ENCODE measurements at regions not wholly inside any gene's neighbourhood (a gene's known extent, or its start where the extent isn't known, plus 50 kb on each side); places are given as distances from the start of the nearest gene placed in this dataset.

DNA sequence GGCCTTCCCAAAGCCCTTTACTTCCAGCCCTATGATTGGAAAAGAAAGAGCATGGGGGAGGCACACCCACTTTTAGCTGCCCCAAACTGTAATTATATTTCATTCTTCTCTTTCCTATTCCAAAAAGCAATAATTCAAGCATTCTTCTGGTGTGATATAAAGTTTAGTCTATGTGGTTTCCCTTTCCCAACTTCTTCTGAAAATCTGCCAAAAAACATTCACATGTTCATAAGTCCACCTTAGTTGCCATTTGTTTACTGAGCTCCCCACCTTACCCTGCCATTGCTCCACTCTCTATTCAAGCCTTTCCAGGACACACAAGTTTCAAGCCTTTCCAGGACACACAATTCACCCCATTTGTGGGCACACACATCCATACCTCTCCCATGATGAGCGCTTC lies 111.6 kb upstream of the BMAL1 start:
- Histone ChIP-seq H3K9me3 (ENCODE audit: control insufficient read depth, insufficient read depth, low read depth, low read length) (no peaks in the 10 kb centered on the region), H2AFZ (ENCODE audit: low read length) (no peak overlapping the region), H3K27ac (ENCODE audit: insufficient read depth, low read length) (no peak overlapping the region), H3K36me3 (ENCODE audit: control insufficient read depth, insufficient read depth, low read length) (no peaks in the 10 kb centered on the region), H3K9ac (ENCODE audit: insufficient read depth, low read length) (no peak overlapping the region), H3K4me1 (ENCODE audit: control insufficient read depth, extremely low read depth, insufficient read depth, low read length) (no peaks in the 10 kb centered on the region), H4K20me1 (ENCODE audit: control insufficient read depth, extremely low read depth, insufficient read depth, low read length) (no peaks in the 10 kb centered on the region), H3K27me3 (ENCODE audit: control insufficient read depth, insufficient read depth, low read length) (peaks cover 8% of the 10 kb centered on the region), H3K79me2 (ENCODE audit: control insufficient read depth, insufficient read depth, low read length) (no peaks in the 10 kb centered on the region), H3K4me3 (replicated peaks in 1 of 4; ENCODE audit: control extremely low read depth in 1 of 4, insufficient read depth in 1 of 4, low read depth in 3 of 4, low read length in 4 of 4) (no peak overlapping the region), H3K4me2 (ENCODE audit: extremely low read depth, insufficient read depth, low read length) (no peak overlapping the region)
- peak; percentile 21 to 57 for DNase-seq (ENCODE audit: low read depth in 2 of 2)
- TF ChIP-seq, protein P1, sequence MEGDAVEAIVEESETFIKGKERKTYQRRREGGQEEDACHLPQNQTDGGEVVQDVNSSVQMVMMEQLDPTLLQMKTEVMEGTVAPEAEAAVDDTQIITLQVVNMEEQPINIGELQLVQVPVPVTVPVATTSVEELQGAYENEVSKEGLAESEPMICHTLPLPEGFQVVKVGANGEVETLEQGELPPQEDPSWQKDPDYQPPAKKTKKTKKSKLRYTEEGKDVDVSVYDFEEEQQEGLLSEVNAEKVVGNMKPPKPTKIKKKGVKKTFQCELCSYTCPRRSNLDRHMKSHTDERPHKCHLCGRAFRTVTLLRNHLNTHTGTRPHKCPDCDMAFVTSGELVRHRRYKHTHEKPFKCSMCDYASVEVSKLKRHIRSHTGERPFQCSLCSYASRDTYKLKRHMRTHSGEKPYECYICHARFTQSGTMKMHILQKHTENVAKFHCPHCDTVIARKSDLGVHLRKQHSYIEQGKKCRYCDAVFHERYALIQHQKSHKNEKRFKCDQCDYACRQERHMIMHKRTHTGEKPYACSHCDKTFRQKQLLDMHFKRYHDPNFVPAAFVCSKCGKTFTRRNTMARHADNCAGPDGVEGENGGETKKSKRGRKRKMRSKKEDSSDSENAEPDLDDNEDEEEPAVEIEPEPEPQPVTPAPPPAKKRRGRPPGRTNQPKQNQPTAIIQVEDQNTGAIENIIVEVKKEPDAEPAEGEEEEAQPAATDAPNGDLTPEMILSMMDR (conservative IDR thresholded peaks at IDR 0.05 in 1 of 2, IDR thresholded peaks at IDR 0.05 in 1 of 2; ENCODE audit: low read depth in 1 of 2, low read length in 2 of 2) = no peak
- no peak for TF ChIP-seq EZH2 (IDR thresholded peaks at IDR 0.05; ENCODE audit: low read length, missing control alignments)

DNA sequence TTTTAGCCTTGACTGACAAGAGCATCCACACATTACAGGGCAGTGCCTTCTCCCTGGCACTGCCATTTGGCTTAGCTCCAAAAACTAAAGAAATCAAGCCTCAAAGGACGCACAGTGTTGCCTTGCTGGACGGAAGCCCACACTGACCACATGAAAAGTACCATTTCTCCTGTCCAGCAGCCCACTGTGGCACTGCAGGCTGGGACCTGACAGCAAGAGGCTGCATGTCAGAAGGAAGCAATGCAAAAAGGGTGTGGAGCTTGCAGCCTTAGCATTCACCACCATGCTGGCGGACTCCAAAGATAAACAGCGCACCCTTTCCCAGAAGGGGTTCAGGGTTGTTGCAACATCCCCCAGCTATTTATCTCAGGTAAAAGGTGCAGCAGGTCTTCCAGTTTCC lies 109.3 kb upstream of the BMAL1 start:
- Histone ChIP-seq H3K36me3 (ENCODE audit: control insufficient read depth, insufficient read depth, low read length) (no peaks in the 10 kb centered on the region), H4K20me1 (ENCODE audit: control insufficient read depth, extremely low read depth, insufficient read depth, low read length) (no peaks in the 10 kb centered on the region)
- no peak for TF ChIP-seq EZH2 (IDR thresholded peaks at IDR 0.05; ENCODE audit: low read length, missing control alignments)
- TF ChIP-seq, protein P1 (conservative IDR thresholded peaks at IDR 0.05 in 1 of 2, IDR thresholded peaks at IDR 0.05 in 1 of 2; ENCODE audit: low read depth in 1 of 2, low read length in 2 of 2) = no peak

DNA sequence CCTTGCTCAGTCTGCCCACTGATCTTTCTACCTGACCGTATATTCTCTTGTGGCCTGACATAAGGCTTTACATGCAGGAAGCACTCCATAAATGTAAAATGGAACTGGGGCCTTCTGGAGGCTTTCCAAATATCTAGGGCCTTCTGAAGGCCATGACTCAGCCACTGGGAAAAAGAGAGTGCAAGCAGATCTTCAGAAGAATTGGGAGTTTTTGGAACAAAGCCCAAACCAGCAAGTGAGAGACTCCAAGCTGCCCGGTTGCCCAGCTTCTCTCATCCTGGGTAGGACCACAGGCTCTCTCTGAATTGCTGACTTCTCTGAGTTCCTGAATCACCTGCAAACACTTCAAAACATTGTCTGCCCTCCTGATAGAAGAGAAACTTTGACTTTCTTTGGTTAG lies 107.9 kb upstream of the BMAL1 start:
- no peak overlapping the region for H3K4me2 ChIP-seq (ENCODE audit: extremely low read depth, insufficient read depth, low read length)
- no peaks in the 10 kb centered on the region for H3K79me2 ChIP-seq (ENCODE audit: control insufficient read depth, insufficient read depth, low read length)
- no peaks in the 10 kb centered on the region for H3K36me3 ChIP-seq (ENCODE audit: control insufficient read depth, insufficient read depth, low read length)
- no peaks in the 10 kb centered on the region for H3K27me3 ChIP-seq (ENCODE audit: control insufficient read depth, insufficient read depth, low read length)
- no peak overlapping the region for H3K27ac ChIP-seq (ENCODE audit: insufficient read depth, low read length)
- no peaks in the 10 kb centered on the region for H3K9me3 ChIP-seq (ENCODE audit: control insufficient read depth, insufficient read depth, low read depth, low read length)
- peak; percentile 95 to 96 for DNase-seq (ENCODE audit: low read depth in 2 of 2)
- no peaks in the 10 kb centered on the region for H4K20me1 ChIP-seq (ENCODE audit: control insufficient read depth, extremely low read depth, insufficient read depth, low read length)
- no peak overlapping the region for H2AFZ ChIP-seq (ENCODE audit: low read length)
- TF ChIP-seq, protein P1 (conservative IDR thresholded peaks at IDR 0.05 in 1 of 2, IDR thresholded peaks at IDR 0.05 in 1 of 2; ENCODE audit: low read depth in 1 of 2, low read length in 2 of 2) = no peak
- TF ChIP-seq EZH2 (IDR thresholded peaks at IDR 0.05; ENCODE audit: low read length, missing control alignments) = no peak
- H3K9ac ChIP-seq (ENCODE audit: insufficient read depth, low read length) = no peak overlapping the region
- H3K4me3 ChIP-seq (replicated peaks in 1 of 4; ENCODE audit: control extremely low read depth in 1 of 4, insufficient read depth in 1 of 4, low read depth in 3 of 4, low read length in 4 of 4) = no peak overlapping the region
- no peaks in the 10 kb centered on the region for H3K4me1 ChIP-seq (ENCODE audit: control insufficient read depth, extremely low read depth, insufficient read depth, low read length)

More for the DNA sequence above, 109.3 kb upstream of the BMAL1 start:
- Histone ChIP-seq H3K9me3 (ENCODE audit: control insufficient read depth, insufficient read depth, low read depth, low read length) (no peaks in the 10 kb centered on the region), H3K27ac (ENCODE audit: insufficient read depth, low read length) (no peak overlapping the region), H3K4me1 (ENCODE audit: control insufficient read depth, extremely low read depth, insufficient read depth, low read length) (no peaks in the 10 kb centered on the region), H2AFZ (ENCODE audit: low read length) (no peak overlapping the region), H3K9ac (ENCODE audit: insufficient read depth, low read length) (no peak overlapping the region), H3K79me2 (ENCODE audit: control insufficient read depth, insufficient read depth, low read length) (no peaks in the 10 kb centered on the region), H3K4me3 (replicated peaks in 1 of 4; ENCODE audit: control extremely low read depth in 1 of 4, insufficient read depth in 1 of 4, low read depth in 3 of 4, low read length in 4 of 4) (no peak overlapping the region), H3K4me2 (ENCODE audit: extremely low read depth, insufficient read depth, low read length) (no peak overlapping the region), H3K27me3 (ENCODE audit: control insufficient read depth, insufficient read depth, low read length) (peaks cover 2% of the 10 kb centered on the region)
- no peak for DNase-seq (ENCODE audit: low read depth in 2 of 2)

Measured in fibroblast of lung (primary cell).